NCI-H2029 (cell line): ENCODE measurements at regions not wholly inside any gene's neighbourhood (a gene's known extent, or its start where the extent isn't known, plus 50 kb on each side); places are given as distances from the start of the nearest gene placed in this dataset.

ENCODE experiments used
- DNase-seq: peaks from one replicate; lab custom pipeline; 2025; lab: John Stamatoyannopoulos, UW

DNA sequence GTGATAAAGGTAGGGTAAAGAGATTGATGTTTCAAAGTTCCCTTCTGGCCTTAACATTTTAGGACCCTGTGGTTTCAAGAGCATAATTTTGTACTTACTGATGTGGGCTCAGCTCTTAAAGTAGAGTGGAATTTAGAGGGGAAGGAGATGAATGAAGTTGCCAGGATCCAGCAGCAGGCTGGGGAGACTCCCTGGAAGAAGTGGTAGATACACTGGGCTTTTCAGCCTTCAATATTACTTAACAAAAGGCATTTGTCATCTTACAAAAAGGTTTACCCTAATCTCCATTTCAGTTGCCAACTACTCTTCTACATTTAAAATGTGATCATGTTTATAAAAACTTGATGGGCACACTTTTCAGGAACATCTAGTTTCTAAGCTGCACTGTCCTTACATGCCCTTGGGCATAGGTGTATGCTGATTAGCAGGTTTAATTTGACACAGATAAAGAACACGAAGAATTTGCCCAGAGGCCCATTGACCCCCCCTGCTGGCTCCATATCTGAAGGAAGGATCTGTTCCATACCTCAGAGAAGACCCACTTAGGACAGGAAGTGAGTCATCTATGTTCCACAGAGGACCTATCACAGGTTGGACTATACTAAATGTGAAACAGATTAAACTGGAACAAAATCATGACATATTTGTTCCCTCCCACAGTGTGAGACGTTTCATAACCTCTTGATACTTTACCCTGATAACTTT, 93.0 kb upstream of the LPP start:
- DNase-seq: peak; percentile 71

DNA sequence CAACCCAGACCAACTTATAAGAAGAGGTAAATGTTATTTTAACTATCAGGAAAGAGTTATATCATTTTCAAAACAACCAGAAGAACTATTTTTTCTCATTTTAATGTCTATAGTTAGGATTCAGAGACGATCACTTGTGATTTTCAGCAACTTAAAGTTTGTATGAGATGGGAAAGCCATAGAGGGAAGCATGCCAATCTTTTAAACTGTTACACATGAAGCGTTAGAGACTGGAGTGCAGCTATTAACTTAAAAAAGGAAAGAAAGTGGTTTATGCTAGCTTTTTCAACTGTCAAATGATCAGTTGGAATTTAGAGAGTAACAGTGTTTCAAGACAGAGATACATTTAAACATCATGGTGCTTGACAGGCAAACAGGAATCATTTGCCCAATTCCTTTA, 91.7 kb upstream of the LPP start:
- DNase-seq: no peak

GRCh38 chr3:188064831-188065493, 89.0 kb upstream of the LPP start:
- no peak for DNase-seq

DNA sequence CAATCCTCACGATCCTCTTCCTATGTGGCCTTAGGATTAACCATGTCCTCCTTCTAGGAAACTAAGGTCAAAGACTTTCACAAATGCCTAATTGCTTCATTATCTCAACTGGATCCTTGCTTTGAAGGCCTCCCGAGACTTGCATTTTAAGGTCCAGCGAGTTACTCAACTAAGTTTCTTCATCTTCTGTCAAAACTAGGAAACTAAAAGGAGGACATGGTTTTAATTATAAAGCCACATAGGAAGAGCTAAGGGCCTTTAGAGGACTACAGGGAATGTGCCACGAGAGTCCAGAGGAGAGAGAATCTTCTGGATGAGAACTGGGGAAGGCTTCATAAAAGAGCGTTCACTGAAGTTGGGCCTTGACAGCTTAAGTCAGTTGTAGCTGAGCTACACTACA, 87.8 kb upstream of the LPP start:
- DNase-seq: no peak

GRCh38 chr3:188067932-188068331, 86.0 kb upstream of the LPP start:
- no peak for DNase-seq

- DNase-seq: no peak
These were observed 85.6 kb upstream of the LPP start for GRCh38 chr3:188068342-188068741.

- DNase-seq: no peak
These were observed 82.3 kb upstream of the LPP start for GRCh38 chr3:188071636-188072035.

- DNase-seq: no peak
These were observed 77.8 kb upstream of the LPP start for GRCh38 chr3:188076176-188076575.

- no peak for DNase-seq
These were observed 76.7 kb upstream of the LPP start for GRCh38 chr3:188077160-188077799.

GRCh38 chr3:188080091-188080490, 73.9 kb upstream of the LPP start:
- DNase-seq: no peak

GRCh38 chr3:188082031-188082430, 71.9 kb upstream of the LPP start:
- no peak for DNase-seq

DNA sequence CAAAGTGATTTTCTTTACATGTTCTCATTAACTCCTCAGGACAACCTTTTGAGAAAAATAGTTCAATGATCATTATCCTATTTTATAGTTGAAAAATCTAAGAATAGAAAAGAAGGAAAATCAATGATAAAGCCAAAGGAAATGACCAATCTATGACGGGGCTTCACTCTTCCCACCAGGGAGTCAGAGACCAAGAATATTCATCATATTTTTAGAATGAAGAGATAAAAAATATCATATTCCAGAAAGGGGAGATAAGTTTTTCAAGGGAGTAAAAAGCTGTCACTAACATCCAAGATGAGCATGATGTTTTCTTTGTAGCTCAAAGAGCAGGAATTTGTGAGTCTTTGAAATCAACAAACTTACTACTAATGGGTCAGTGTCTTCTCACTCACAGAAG, 71.5 kb upstream of the LPP start:
- DNase-seq: no peak

DNA sequence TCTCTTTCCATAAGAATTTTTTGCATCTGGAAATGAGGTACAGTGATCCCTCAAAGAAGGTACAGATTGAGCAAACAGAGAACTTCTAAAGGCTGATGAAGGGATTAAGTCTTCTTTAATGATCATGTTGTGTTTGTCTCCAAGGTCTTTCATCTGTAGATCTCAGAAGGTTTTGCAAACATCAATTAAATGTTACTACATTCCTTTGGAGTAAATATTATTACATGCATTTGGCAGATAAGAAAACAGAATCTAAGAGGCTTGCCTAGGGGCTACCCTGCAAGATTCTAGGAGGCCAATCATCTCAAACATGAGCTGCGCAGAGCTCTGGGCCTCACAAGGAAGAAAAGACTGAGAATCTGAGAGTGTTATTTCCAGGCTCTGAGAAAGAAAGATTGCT, 70.9 kb upstream of the LPP start:
- no peak for DNase-seq

DNA sequence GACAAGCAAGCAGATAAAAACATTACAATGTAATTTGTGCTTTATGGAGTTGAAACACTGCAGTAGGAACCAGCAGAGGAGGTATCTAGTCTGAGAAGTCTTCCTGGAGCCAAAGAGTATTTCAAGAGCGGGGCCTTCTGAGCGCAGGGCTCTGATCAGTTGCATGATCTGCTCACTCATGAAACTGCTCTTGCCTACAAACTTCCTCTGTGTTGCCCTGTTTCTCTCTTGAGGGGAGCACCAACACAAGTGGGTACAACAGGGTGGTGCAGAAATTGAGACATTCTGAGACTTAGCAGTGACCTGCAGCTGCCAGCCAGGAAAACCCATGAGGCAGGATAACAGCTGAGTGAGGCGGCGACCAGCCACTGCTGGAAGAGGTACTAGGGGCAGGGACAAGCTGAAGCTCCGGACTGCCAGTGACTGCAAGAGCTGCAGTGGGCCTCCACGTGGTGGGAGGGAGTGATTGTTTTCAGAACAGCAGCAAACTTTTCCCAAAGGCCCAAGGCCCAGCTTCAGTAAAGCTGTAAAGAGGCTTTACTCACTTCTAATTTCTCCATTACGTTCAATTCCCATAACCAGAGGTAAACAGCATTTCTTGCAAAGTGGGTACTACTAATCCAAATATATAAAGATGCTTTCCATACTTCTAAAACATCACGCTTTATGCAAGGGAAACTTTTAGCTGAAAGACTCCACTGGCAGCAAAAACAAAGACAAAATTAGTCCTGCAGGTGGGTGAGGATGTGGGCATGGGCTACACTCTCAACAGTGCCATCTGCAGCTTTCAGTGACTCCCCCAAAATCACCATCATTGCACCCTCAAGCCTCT, 69.0 kb upstream of the LPP start:
- DNase-seq: no peak

DNA sequence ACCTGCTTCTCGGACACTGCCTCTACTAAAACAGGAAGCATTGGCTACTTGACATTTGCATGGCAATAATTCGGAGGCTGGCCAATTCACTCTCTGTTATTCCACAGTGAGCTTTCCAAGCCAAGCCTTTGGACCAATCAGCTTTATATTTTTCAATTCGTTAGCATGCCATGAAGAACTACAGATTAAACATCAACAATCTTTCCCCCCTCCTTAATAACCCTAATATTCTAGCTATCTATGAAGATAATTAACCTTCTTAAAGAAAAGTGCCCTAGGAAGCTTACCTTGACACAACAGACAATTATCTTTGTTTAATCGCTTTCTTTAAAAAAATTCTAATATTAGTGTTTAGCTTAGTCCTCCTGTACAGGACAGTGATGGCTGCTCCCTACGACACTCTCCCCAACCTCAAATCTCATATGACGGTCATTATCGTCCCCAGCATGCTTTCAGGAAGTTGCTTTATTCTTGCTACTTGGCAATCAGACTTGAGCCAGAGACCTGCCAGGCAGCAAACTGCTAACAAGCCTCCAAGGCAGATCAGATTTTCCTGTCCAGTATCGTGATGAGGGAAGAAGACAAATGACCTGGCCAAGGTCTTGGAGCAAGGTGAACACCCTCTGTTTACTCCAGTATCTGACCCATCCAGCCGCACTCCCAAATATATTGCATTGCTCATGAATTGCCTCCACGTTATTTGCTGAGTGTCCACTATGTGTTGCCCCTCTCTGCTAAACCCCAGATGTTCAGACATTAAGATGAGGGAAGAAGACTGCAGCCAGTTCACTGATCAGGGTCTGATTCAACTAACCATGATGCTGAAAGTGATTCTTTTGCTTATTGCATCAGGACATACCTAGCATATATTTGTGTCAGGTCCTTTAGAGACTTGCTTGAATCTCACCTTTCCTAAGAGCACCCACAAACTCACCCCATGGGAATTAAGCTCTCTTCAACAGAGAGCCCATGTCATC, 68.1 kb upstream of the LPP start:
- no peak for DNase-seq

- no peak for DNase-seq
These were observed 64.8 kb upstream of the LPP start for GRCh38 chr3:188088948-188089685.

DNA sequence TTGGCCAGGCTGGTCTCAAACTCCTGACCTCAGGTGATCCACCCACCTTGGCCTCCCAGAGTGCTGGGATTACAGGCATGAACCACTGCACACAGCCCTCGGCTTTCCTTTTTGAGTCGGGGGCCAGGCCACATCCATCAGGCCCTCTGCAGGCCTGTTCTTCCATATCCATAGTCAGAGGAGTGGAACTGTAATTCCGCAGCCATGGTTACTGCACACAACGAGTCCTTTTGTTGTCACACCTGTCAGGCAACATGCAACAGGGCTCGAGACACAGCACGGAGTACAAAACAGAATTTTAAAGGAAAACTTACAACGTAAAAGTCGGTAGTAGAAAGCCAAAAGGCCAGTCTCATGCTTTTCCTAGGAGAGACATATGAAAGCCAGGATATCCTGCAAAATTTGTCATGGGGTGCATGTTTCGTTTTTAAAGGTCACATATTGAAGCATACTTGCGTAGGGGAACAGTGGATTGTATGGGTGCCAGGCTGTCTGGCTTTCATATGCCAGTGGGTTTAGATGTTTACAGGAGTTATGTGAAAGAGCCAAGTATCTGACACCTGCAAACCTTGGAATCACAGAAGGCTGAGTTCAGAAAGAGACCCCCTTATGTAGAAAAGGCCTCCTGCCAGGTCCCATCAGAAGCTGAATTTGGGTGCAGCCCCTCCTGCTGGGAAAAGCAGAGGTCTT, 63.2 kb upstream of the LPP start:
- peak; percentile 71 for DNase-seq

GRCh38 chr3:188091746-188092145, 62.2 kb upstream of the LPP start:
- DNase-seq: no peak

GRCh38 chr3:188092648-188093047, 61.3 kb upstream of the LPP start:
- DNase-seq: no peak

GRCh38 chr3:188095431-188095830, 58.5 kb upstream of the LPP start:
- no peak for DNase-seq
